GM13976 (cell line): ENCODE measurements at regions not wholly inside any gene's neighbourhood (a gene's known extent, or its start where the extent isn't known, plus 50 kb on each side); places are given as distances from the start of the nearest gene placed in this dataset.

Experiments
- DNase-seq: peaks from one replicate; pipeline ENCODE4 v3.0.0; 2012; ENCODE audit warnings: low spot score
- in situ Hi-C: fragments of 300-500 bp; cut with MboI; formaldehyde crosslinking; loops from one replicate; pipeline ENCODE4 v1.12.0; 2022; ENCODE audit warnings: low sequenced_read_pairs, mixed read lengths, inconsistent platforms; ENCODE audit not compliant: unreplicated experiment
- TF ChIP-seq, protein P1 (sequence below): IDR thresholded peaks from 2 replicates; pipeline ENCODE4 v1.5.1; 2012; ENCODE audit warnings: borderline replicate concordance, mild to moderate bottlenecking; ENCODE audit not compliant: insufficient read depth; ENCODE audit errors: extremely low read depth, missing control alignments, control extremely low read depth

GRCh38 chr11:20293992-20294391 is 69.5 kb upstream of the HTATIP2 start:
- TF ChIP-seq, protein P1, sequence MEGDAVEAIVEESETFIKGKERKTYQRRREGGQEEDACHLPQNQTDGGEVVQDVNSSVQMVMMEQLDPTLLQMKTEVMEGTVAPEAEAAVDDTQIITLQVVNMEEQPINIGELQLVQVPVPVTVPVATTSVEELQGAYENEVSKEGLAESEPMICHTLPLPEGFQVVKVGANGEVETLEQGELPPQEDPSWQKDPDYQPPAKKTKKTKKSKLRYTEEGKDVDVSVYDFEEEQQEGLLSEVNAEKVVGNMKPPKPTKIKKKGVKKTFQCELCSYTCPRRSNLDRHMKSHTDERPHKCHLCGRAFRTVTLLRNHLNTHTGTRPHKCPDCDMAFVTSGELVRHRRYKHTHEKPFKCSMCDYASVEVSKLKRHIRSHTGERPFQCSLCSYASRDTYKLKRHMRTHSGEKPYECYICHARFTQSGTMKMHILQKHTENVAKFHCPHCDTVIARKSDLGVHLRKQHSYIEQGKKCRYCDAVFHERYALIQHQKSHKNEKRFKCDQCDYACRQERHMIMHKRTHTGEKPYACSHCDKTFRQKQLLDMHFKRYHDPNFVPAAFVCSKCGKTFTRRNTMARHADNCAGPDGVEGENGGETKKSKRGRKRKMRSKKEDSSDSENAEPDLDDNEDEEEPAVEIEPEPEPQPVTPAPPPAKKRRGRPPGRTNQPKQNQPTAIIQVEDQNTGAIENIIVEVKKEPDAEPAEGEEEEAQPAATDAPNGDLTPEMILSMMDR: no peak
- DNase-seq: no peak
- in situ Hi-C loops: no loop called here

GRCh38 chr11:20293531-20293930 is 70.0 kb upstream of the HTATIP2 start:
- TF ChIP-seq, protein P1: no peak
- in situ Hi-C loops: no loop called here
- no peak for DNase-seq

GRCh38 chr11:20289732-20290131 is 73.8 kb upstream of the HTATIP2 start:
- DNase-seq: no peak
- in situ Hi-C loops: no loop called here

DNA sequence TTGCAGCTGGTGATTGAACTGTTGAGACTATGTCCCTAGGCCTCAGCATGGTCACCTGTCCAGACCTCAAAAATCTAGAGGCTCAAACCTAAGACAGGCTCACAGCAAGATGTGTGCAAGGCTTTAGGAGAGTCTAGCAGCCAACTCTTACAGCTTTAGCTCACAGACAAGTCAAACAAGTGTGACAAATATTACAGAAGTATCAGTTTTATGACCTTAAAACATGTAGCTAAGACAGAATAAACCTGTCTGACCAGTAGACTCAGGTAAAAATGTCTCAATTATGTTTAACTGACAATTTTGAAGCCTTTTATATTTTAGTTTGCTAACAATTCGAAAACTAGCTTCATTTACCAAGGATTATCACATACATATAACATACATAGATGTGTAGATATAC is 80.0 kb upstream of the HTATIP2 start:
- no peak for DNase-seq
- in situ Hi-C loops: no loop called here
- TF ChIP-seq, protein P1: no peak

More at GRCh38 chr11:20289732-20290131, 73.8 kb upstream of the HTATIP2 start:
- TF ChIP-seq, protein P1: no peak

DNA sequence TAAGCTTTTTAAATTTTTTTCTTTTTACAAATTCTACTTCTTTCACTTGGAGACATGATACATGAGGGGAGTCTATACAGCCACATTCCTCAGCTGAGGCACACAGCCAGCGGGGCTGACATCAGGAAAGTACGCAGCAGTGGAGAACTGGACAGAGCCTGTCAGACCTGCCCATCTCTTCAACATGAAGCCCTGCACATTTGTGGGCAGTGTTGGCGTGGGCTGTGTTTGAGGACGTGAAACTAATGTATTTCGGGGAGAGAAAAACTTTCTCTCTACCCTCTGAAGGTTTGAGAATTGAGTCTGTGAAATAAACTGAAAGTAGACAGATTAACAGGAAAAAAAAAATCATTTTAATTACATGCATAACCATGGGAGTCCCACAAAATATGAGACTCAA is 84.8 kb upstream of the HTATIP2 start:
- peak; percentile 38 for DNase-seq
- in situ Hi-C loops: no loop called here
- TF ChIP-seq, protein P1: no peak

DNA sequence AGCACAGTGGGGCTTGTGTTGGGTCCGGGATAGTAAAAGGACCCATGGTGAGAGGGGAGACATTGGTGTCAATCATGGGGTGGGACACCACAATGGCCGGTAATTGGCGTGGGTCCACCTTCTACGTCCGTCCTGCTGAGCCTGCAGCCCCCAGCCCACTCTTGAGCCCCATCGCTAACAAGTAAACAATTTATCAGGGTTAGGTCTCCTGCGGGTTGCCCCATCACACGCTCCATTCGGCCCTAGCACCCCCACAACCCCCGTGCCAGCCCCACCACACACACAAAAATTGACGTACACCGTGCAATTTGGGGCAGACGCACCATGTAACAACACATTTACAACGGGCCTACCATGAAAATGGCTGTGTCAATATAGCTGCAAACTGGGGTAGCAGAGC is 86.5 kb upstream of the HTATIP2 start:
- TF ChIP-seq, protein P1: no peak
- in situ Hi-C loops: no loop called here
- DNase-seq: no peak
